Osteoblast (primary cell): ENCODE measurements at regions not wholly inside any gene's neighbourhood (a gene's known extent, or its start where the extent isn't known, plus 50 kb on each side); places are given as distances from the start of the nearest gene placed in this dataset.

Experiments used
- DNase-seq: peaks from one replicate; pipeline ENCODE4 v3.0.0; 2011; ENCODE audit warnings: low spot score, mixed read lengths; ENCODE audit not compliant: insufficient read length; ENCODE audit errors: missing footprints
- H2AFZ ChIP-seq: 2 replicates; pipeline ENCODE4 v1.6.0; 2011; ENCODE audit warnings: mild to moderate bottlenecking, low read length
- H3K27ac ChIP-seq: 2 replicates; pipeline ENCODE4 v1.5.1; 2011; ENCODE audit warnings: mild to moderate bottlenecking, low read depth, low read length, moderate library complexity
- H3K27me3 ChIP-seq: 2 replicates; pipeline ENCODE4 v1.6.0; 2012; ENCODE audit warnings: mild to moderate bottlenecking, control low read depth, inconsistent platforms, low read length, moderate library complexity; ENCODE audit not compliant: insufficient read depth
- H3K36me3 ChIP-seq: 2 replicates; pipeline ENCODE4 v1.5.1; 2011; ENCODE audit warnings: mild to moderate bottlenecking, low read length, control low read depth, moderate library complexity; ENCODE audit not compliant: insufficient read depth
- H3K4me1 ChIP-seq: 2 replicates; pipeline ENCODE4 v1.5.1; 2011; ENCODE audit warnings: mild to moderate bottlenecking, low read length, control low read depth, moderate library complexity; ENCODE audit not compliant: insufficient read depth
- H3K4me2 ChIP-seq: 2 replicates; pipeline ENCODE4 v1.6.0; 2011; ENCODE audit warnings: mild to moderate bottlenecking, low read length; ENCODE audit not compliant: insufficient read depth
- H3K4me3 ChIP-seq: fragments of 200-600 bp; sonication (generic); 3 replicates; pipeline ENCODE4 v1.5.1; 2012; ENCODE audit warnings: mild to moderate bottlenecking, low read length, inconsistent platforms; ENCODE audit not compliant: insufficient read depth
- H3K79me2 ChIP-seq: 2 replicates; pipeline ENCODE4 v1.6.0; 2012; ENCODE audit warnings: mild to moderate bottlenecking, low read length, control low read depth, inconsistent platforms; ENCODE audit not compliant: insufficient read depth
- H3K9me3 ChIP-seq: 2 replicates; pipeline ENCODE4 v1.5.1; 2011; ENCODE audit warnings: low read depth, low read length, control low read depth
- H4K20me1 ChIP-seq: 2 replicates; pipeline ENCODE4 v1.6.0; 2012; ENCODE audit warnings: mild to moderate bottlenecking, low read length, control low read depth; ENCODE audit not compliant: insufficient read depth
- TF ChIP-seq, protein P1 (sequence below): IDR thresholded peaks from 2 replicates; pipeline ENCODE4 v1.5.1; 2011; ENCODE audit warnings: mild to moderate bottlenecking, low read depth, low read length, moderate library complexity; ENCODE audit errors: extremely low read depth

DNA sequence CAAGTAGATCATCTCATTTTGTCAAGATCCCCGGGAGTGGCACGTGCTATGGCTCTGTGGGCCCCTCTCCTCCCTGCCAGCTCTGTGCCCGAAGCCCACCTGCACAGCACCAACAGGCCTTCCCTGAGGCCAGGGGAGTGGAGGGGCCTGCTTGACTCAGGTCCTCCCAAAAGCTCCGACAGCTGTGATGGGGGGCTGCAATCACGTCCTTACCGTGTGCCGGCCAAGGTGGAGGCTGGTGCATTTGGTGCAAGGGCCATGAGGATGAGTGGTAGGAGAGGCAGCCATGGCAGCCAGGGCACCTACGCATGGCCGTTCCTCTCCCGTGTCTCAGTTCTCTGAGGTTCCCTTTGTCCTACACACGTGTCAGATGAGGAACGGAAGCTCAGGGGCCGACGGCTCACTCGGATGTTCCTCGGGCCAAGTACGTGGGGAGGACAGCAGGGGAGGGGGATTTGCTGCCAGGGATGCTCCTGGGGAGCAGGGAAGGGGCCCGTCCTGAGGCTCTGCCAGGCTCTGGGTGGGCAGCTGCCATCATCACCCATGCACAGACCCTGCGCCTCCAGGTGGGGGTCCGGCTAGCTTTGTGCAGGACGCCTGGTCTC lies 95.8 kb downstream of the HMX1 start:
- TF ChIP-seq, protein P1, sequence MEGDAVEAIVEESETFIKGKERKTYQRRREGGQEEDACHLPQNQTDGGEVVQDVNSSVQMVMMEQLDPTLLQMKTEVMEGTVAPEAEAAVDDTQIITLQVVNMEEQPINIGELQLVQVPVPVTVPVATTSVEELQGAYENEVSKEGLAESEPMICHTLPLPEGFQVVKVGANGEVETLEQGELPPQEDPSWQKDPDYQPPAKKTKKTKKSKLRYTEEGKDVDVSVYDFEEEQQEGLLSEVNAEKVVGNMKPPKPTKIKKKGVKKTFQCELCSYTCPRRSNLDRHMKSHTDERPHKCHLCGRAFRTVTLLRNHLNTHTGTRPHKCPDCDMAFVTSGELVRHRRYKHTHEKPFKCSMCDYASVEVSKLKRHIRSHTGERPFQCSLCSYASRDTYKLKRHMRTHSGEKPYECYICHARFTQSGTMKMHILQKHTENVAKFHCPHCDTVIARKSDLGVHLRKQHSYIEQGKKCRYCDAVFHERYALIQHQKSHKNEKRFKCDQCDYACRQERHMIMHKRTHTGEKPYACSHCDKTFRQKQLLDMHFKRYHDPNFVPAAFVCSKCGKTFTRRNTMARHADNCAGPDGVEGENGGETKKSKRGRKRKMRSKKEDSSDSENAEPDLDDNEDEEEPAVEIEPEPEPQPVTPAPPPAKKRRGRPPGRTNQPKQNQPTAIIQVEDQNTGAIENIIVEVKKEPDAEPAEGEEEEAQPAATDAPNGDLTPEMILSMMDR, result no peak
- Histone ChIP-seq H3K4me3 (no peak overlapping the region), H3K9me3 (no peaks in the 10 kb centered on the region), H3K27ac (no peak overlapping the region), H4K20me1 (no peaks in the 10 kb centered on the region), H3K36me3 (no peaks in the 10 kb centered on the region), H3K79me2 (no peaks in the 10 kb centered on the region), H3K4me2 (no peak overlapping the region), H2AFZ (no peak overlapping the region), H3K4me1 (no peaks in the 10 kb centered on the region), H3K27me3 (no peaks in the 10 kb centered on the region)
- no peak for DNase-seq

DNA sequence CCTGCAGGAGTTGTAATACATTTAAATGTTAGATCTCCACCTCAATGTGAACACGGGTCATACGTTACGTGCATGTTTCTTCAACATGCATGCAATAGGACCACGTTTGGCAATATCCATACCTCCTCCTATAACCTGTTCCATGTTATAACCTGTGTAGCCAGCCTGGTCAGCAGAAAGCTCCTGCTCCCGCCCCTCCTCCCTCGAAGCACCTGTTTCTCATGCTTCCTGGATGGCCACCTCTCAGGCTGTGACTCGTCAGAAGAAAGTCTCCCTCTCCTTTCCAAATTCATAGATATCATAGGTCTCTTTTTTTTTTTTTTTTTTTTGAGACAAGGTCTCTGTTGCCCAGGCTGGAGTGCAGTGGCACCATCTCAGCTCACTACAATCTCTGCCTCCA lies 96.5 kb downstream of the HMX1 start:
- no peak overlapping the region for H3K4me2 ChIP-seq
- no peaks in the 10 kb centered on the region for H3K36me3 ChIP-seq
- H3K4me1 ChIP-seq, result no peaks in the 10 kb centered on the region
- H3K27me3 ChIP-seq, result no peaks in the 10 kb centered on the region
- H3K79me2 ChIP-seq, result no peaks in the 10 kb centered on the region
- no peak overlapping the region for H2AFZ ChIP-seq
- H4K20me1 ChIP-seq, result no peaks in the 10 kb centered on the region
- H3K9me3 ChIP-seq, result no peaks in the 10 kb centered on the region
- H3K4me3 ChIP-seq, result no peak overlapping the region
- H3K27ac ChIP-seq, result no peak overlapping the region
- TF ChIP-seq, protein P1, result no peak
- no peak for DNase-seq

DNA sequence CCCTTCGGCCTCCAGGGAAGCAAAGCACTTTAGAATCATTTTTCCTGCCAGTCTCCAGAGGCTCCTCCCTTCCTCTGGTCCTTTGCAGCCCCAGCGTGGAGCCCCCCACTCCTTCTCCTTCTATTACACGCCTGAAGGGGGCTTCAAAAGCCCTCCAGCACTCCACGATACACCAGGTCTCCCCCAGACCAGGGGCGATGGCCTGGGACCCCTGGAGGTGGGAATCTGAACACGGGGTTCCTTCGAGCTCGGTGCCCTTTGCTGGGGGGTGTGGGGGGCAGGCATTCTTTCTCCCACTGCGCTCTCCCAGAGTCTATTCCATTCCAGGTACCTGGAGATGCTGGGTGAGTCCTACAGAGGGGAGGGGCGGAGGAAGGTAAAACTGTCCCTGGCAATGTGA lies 97.6 kb downstream of the HMX1 start:
- H3K4me2 ChIP-seq, result no peak overlapping the region
- H3K27me3 ChIP-seq, result no peaks in the 10 kb centered on the region
- no peaks in the 10 kb centered on the region for H3K4me1 ChIP-seq

DNA sequence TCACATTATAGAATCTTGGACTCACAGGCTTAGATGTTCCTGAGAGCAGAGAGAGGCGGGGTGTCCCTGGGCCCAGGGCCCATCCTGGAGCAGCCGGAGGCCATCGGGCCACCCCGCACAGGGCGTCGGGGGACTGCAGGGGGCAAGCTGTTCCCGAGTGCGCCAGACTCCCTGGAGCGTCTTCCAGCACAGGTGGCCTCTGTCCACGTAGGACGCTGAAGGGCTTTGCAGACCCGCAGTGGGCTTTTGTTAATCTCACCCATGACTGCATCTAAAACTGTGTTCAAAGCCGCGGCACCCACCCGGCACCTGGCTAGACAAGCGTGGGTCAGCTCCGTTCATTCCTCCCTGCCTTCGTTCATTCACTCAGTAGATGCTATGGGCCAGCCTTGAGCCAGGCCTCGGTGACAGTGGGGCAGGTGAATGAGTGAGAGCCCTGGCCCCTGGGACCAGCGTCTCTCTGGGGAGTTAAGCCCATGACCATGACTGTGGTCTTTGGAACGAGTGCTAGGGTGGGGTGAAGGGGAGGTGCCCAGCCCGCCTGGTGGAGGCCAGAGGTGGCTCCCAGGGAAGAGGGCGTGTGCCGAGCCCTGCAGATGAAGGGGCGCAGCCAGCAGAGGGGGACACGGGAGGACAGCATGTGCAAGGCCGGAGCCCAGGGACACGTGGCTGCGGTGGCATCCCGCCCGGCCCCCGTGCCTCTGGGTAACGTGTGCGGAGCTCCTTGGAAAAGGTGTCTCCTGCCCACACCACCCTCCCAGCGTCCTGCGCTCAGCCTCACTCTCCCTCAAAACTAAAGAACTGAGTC lies 98.3 kb downstream of the HMX1 start:
- no peak for DNase-seq

More for the DNA sequence above, 97.6 kb downstream of the HMX1 start:
- H3K79me2 ChIP-seq, result no peaks in the 10 kb centered on the region
- no peaks in the 10 kb centered on the region for H4K20me1 ChIP-seq
- H3K36me3 ChIP-seq, result no peaks in the 10 kb centered on the region
- no peak overlapping the region for H3K4me3 ChIP-seq
- no peak overlapping the region for H2AFZ ChIP-seq
- TF ChIP-seq, protein P1, result no peak
- no peak for DNase-seq
- no peaks in the 10 kb centered on the region for H3K9me3 ChIP-seq
- H3K27ac ChIP-seq, result no peak overlapping the region

More for the DNA sequence above, 98.3 kb downstream of the HMX1 start:
- H3K27ac ChIP-seq, result no peak overlapping the region
- no peaks in the 10 kb centered on the region for H3K9me3 ChIP-seq
- H2AFZ ChIP-seq, result no peak overlapping the region
- no peak overlapping the region for H3K4me2 ChIP-seq
- no peaks in the 10 kb centered on the region for H3K4me1 ChIP-seq
- TF ChIP-seq, protein P1, result no peak
- no peaks in the 10 kb centered on the region for H4K20me1 ChIP-seq
- no peaks in the 10 kb centered on the region for H3K36me3 ChIP-seq
- no peak overlapping the region for H3K4me3 ChIP-seq
- H3K27me3 ChIP-seq, result no peaks in the 10 kb centered on the region
- H3K79me2 ChIP-seq, result no peaks in the 10 kb centered on the region
